Pancreas (tissue), 10 donors: ENCODE measurements at regions not wholly inside any gene's neighbourhood (a gene's known extent, or its start where the extent isn't known, plus 50 kb on each side); places are given as distances from the start of the nearest gene placed in this dataset.

ENCODE experiments used
- ATAC-seq, 4 donors: fragments of 200-7000 bp; cut with Tn5 transposase; one replicate each; pipeline versions ENCODE4 v1.8.0 to v1.9.1; 2020; ENCODE audit warnings: mild to moderate bottlenecking in 4 of 4, moderate library complexity in 4 of 4
- DNase-seq, 6 donors: peaks; one replicate each; pipeline ENCODE4 v3.0.0-alpha.2; 2020
- FAIRE-seq: peaks from 2 replicates; lab custom pipeline; 2012; peaks lifted over from hg19 to GRCh38; lab: Jason Lieb, UNC
- H3K27ac ChIP-seq, 4 donors: fragments of 200-600 bp; sonication (generic); 1 replicate in 3 of 4; 2 replicates in 1 of 4; pipeline versions ENCODE4 v1.5.0 to v1.8.0; 2020
- H3K27me3 ChIP-seq, 4 donors: fragments of 200-600 bp; one replicate each; pipeline ENCODE4 v1.8.0; 2021
- H3K36me3 ChIP-seq, 3 donors: fragments of 200-600 bp; sonication (generic) in 1 of 3; one replicate each; pipeline versions ENCODE4 v1.5.0 to v1.8.0; 2020 to 2021
- H3K4me1 ChIP-seq, 3 donors: fragments of 200-600 bp; one replicate each; pipeline ENCODE4 v1.8.0; 2021
- H3K4me3 ChIP-seq, 4 donors: fragments of 200-600 bp; sonication (generic) in 2 of 4; one replicate each; pipeline versions ENCODE4 v1.5.0 to v1.8.0; 2020 to 2021
- H3K9me3 ChIP-seq, 4 donors: fragments of 200-600 bp; one replicate each; pipeline ENCODE4 v1.8.0; 2021
- CTCF ChIP-seq, 4 donors: fragments of 200-600 bp; sonication (generic) in 3 of 4; IDR thresholded peaks; one replicate each; pipeline versions ENCODE4 v1.5.0 to v1.8.0; 2021; ENCODE audit warnings: antibody characterized with exemption in 4 of 4
- WGBS, 2 donors: extraction: QIAGEN DNeasy Blood & Tissue Kit; methylation state at CpG; one replicate each; pipeline ENCODE4 v1.1.7; 2013; 5-methylcytosine and 5-hydroxymethylcytosine counted together
- intact Hi-C, 3 donors: fragments of 100-400 bp; cut with DNase I; formaldehyde crosslinking; loops; one replicate each; pipeline versions ENCODE4 v1.11.1 to v1.14.2; 2022
- donor health status: healthy with polysubstance abuse.
- donor health status: DM: no; HTN: no; CAD: no; lungs with moderate emphysema.
- donor health status: DM: no; HTN: no; CAD: no.
- donor health status: control.
- donor health status: control.
- donor health status: Bipolar disorder and iron deficiency.
- donor health status: DM: yes; HTN: yes; CAD: no.
- donor health status: DM: no; HTN: no; CAD: no.
- donor health status: DM: no; HTN: no; CAD: no.
- donor health status: DM: yes; HTN: yes; CAD: no.

DNA sequence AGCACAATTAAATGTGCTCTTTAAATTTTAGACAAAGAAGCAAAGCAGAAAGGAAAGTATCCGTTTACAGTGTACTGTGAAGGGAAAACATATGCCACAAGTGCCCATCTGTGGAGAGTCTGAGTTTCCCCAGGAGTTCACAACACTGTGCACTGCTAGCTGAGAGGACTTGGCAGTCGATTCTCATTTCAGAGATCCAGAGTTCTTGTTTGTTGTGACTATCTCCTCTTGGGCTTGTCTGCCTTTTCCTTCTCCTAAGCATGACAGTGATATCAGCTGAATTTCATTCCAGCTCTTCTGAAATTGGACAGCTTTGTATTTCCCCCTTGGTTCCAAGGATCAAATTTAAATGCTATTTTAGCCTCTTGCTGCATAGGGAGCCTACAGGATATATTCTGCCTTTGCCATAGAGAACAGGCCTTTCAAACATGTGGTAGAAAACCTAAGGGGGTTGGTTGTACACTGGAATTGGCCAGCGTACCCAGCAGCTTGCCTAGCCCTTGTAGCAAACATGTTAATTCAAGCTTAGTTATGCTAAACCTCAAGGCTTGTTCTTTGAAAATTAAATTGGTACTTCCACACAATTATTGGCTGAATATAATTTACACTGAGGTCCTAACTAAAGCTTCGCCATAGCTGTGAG is 259.2 kb upstream of the NOVA1 start:
- ATAC-seq: peak; percentile 89 to 96 (median 92)
- Histone ChIP-seq H3K27me3 (no peaks in the 10 kb centered on the region), H3K4me3 (no peak overlapping the region), H3K9me3 (no peaks in the 10 kb centered on the region), H3K27ac (peak overlapping the region in 3 of 4 donors; percentile 10 to 38 (median 36)), H3K36me3 (no peaks in the 10 kb centered on the region), H3K4me1 (peaks cover 0 to 6% (median 5%) of the 10 kb centered on the region in 3 donors)
- intact Hi-C loops: no loop called here
- peak in 1 of 6 donors; percentile 8 for DNase-seq
- 46 to 49% methylated on average over 4 of the region's 4 CpGs for WGBS, 2 donors
- FAIRE-seq: no peak
- TF ChIP-seq CTCF (IDR thresholded peaks at IDR 0.05): no peak

GRCh38 chr14:26859483-26859882 is 261.6 kb upstream of the NOVA1 start:
- H3K4me3 ChIP-seq: no peak overlapping the region
- 86 to 88% methylated on average over 2 of the region's 2 CpGs for WGBS, 2 donors
- no peak for DNase-seq
- H3K27ac ChIP-seq: no peak overlapping the region
- H3K9me3 ChIP-seq: no peaks in the 10 kb centered on the region
- no peak for ATAC-seq
- no peaks in the 10 kb centered on the region for H3K36me3 ChIP-seq
- no peak for TF ChIP-seq CTCF (IDR thresholded peaks at IDR 0.05)
- intact Hi-C loops: no loop called here
- no peak for FAIRE-seq
- no peaks in the 10 kb centered on the region for H3K27me3 ChIP-seq
- H3K4me1 ChIP-seq: peaks cover 0 to 6% (median 5%) of the 10 kb centered on the region in 3 donors

DNA sequence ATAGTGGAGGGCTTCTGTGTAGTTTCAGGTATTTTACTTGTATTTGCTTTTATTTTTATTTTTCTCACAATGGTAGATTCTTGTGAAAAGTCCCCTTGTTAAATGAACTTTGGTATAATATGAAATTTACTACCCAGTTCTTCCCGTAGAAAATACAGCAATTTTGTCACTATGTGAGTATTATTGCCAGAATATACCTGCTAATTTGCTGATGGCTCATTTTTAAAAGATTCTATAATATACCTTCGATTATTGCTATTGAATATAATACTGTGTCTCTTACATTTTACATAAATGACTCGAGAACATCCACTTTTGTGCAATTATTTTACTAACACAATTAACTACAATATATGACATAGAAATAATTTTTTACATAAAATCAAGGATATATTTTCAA is 262.3 kb upstream of the NOVA1 start:
- Histone ChIP-seq H3K36me3 (no peaks in the 10 kb centered on the region), H3K4me1 (peaks cover 0 to 6% (median 5%) of the 10 kb centered on the region in 3 donors), H3K27ac (no peak overlapping the region), H3K9me3 (no peaks in the 10 kb centered on the region), H3K4me3 (no peak overlapping the region), H3K27me3 (no peaks in the 10 kb centered on the region)
- 90% methylated on average over 3 of the region's 3 CpGs for WGBS, 2 donors
- ATAC-seq (no peak), DNase-seq (no peak), FAIRE-seq (no peak)
- intact Hi-C loops: no loop called here
- TF ChIP-seq CTCF (IDR thresholded peaks at IDR 0.05): no peak

DNA sequence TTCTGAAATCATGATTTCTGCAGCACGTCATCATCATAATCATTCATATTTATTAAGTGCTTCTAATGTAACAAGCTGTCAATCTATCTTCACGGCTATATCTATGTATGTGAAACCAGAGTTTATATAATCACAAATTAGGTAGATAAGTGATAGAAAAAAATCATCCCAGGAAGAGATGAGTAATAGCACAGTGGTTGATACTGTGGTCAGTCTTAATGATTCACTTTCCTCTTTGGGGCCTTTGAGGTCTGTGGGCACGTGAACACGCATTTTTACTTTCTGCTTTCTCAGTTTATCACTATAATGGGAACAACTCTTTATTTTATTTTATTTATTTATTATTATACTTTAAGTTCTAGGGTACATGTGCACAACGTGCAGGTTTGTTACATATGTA is 265.9 kb upstream of the NOVA1 start:
- DNase-seq (no peak), ATAC-seq (no peak), FAIRE-seq (no peak)
- no peak for TF ChIP-seq CTCF (IDR thresholded peaks at IDR 0.05)
- no peaks in the 10 kb centered on the region for H3K36me3 ChIP-seq
- intact Hi-C loops: no loop called here
- no peak overlapping the region for H3K27ac ChIP-seq
- no peaks in the 10 kb centered on the region for H3K27me3 ChIP-seq
- H3K4me1 ChIP-seq: peaks cover 0 to 7% (median 0%) of the 10 kb centered on the region in 3 donors
- no peak overlapping the region for H3K4me3 ChIP-seq
- WGBS, 2 donors: 79 to 80% methylated on average over 5 of the region's 5 CpGs
- H3K9me3 ChIP-seq: no peaks in the 10 kb centered on the region

DNA sequence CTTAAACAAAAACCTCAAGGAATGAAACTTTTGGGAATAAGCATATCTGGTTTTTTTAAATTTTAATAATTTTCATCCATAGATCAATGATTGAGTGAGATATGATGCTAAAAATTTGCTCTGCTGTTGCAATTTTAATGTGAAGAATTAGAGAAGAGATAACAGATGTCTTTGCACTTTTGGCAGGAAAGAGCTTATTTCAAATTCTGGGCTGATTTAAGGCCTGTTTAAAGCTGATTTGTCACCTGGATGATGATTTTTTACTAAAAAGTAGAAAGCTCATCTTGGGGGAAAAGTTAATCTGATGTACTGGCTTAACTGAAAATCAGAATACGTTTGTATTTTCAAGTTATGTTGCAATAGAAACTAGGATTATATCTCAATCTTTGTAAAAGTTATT is 268.9 kb upstream of the NOVA1 start:
- Histone ChIP-seq H3K36me3 (no peaks in the 10 kb centered on the region), H3K4me1 (peaks cover 0 to 7% (median 3%) of the 10 kb centered on the region in 3 donors), H3K4me3 (no peak overlapping the region), H3K27me3 (no peaks in the 10 kb centered on the region), H3K9me3 (no peaks in the 10 kb centered on the region), H3K27ac (peak overlapping the region in 3 of 4 donors; percentile 10 to 47 (median 34))
- WGBS, 2 donors: 15 to 16% methylated on average over 1 of the region's 1 CpG
- DNase-seq: no peak
- FAIRE-seq: no peak
- no peak for TF ChIP-seq CTCF (IDR thresholded peaks at IDR 0.05)
- no peak for ATAC-seq
- intact Hi-C loops: no loop called here
